ENCODE measurements at regions not wholly inside any gene's neighbourhood (a gene's known extent, or its start where the extent isn't known, plus 50 kb on each side); places are given as distances from the start of the nearest gene placed in this dataset.

- no peak overlapping the region for H3K27ac ChIP-seq
- no peaks in the 10 kb centered on the region for H3K9me3 ChIP-seq
- TF ChIP-seq CTCF (IDR thresholded peaks at IDR 0.05), result no peak
- no peak for TF ChIP-seq POLR2A (IDR thresholded peaks at IDR 0.05)
- no peaks in the 10 kb centered on the region for H3K36me3 ChIP-seq (replicated peaks in 1 of 2; ENCODE audit: insufficient read depth in 1 of 2, low read depth in 2 of 2)
- no peak overlapping the region for H3K4me3 ChIP-seq
- ATAC-seq (no peak), DNase-seq (no peak)
- no peaks in the 10 kb centered on the region for H3K27me3 ChIP-seq
- intact Hi-C loops (cut with DNase I), result no loop called here
- peaks cover 7% of the 10 kb centered on the region for H3K4me1 ChIP-seq
- WGBS, 2 donors, result 79 to 91% methylated on average over 5 of the region's 5 CpGs
These were observed 233.1 kb downstream of the BCAS1 start for GRCh38 chr20:53837126-53837826.

GRCh38 chr20:53834749-53835148 lies 235.6 kb downstream of the BCAS1 start:
- intact Hi-C loops (cut with DNase I), result no loop called here
- Histone ChIP-seq H3K4me3 (no peak overlapping the region), H3K9me3 (no peaks in the 10 kb centered on the region), H3K4me1 (peaks cover 15% of the 10 kb centered on the region), H3K36me3 (replicated peaks in 1 of 2; ENCODE audit: insufficient read depth in 1 of 2, low read depth in 2 of 2) (no peaks in the 10 kb centered on the region), H3K27me3 (no peaks in the 10 kb centered on the region), H3K27ac (no peak overlapping the region)
- 93 to 95% methylated on average over 8 of the region's 8 CpGs for WGBS, 2 donors
- ATAC-seq, result no peak
- no peak for DNase-seq
- TF ChIP-seq POLR2A (IDR thresholded peaks at IDR 0.05) (no peak), CTCF (IDR thresholded peaks at IDR 0.05) (no peak)

GRCh38 chr20:53834062-53834442 lies 236.3 kb downstream of the BCAS1 start:
- Histone ChIP-seq H3K4me1 (peaks cover 16% of the 10 kb centered on the region), H3K4me3 (no peak overlapping the region), H3K27ac (no peak overlapping the region), H3K27me3 (no peaks in the 10 kb centered on the region), H3K9me3 (no peaks in the 10 kb centered on the region), H3K36me3 (replicated peaks in 1 of 2; ENCODE audit: insufficient read depth in 1 of 2, low read depth in 2 of 2) (no peaks in the 10 kb centered on the region)
- ATAC-seq (no peak), DNase-seq (no peak)
- intact Hi-C loops (cut with DNase I), result no loop called here
- no peak for TF ChIP-seq CTCF (IDR thresholded peaks at IDR 0.05)
- no peak for TF ChIP-seq POLR2A (IDR thresholded peaks at IDR 0.05)
- WGBS, 2 donors, result 69 to 91% methylated on average over 3 of the region's 3 CpGs

- DNase-seq, result peak in 1 of 4 donors; percentile 22
- H3K9me3 ChIP-seq, result no peaks in the 10 kb centered on the region
- H3K27ac ChIP-seq, result no peak overlapping the region
- TF ChIP-seq POLR2A (IDR thresholded peaks at IDR 0.05), result no peak
- no peak for TF ChIP-seq CTCF (IDR thresholded peaks at IDR 0.05)
- H3K36me3 ChIP-seq (replicated peaks in 1 of 2; ENCODE audit: insufficient read depth in 1 of 2, low read depth in 2 of 2), result no peaks in the 10 kb centered on the region
- H3K4me1 ChIP-seq, result peaks cover 22% of the 10 kb centered on the region
- H3K27me3 ChIP-seq, result no peaks in the 10 kb centered on the region
- ATAC-seq, result no peak
- 67 to 69% methylated on average over 10 of the region's 10 CpGs for WGBS, 2 donors
- no peak overlapping the region for H3K4me3 ChIP-seq
- intact Hi-C loops (cut with DNase I), result no loop called here
These were observed 236.9 kb downstream of the BCAS1 start for GRCh38 chr20:53833333-53834061.

All from body of pancreas (tissue), 4 donors.